Esophagus (tissue), 2 donors: ENCODE measurements at regions not wholly inside any gene's neighbourhood (a gene's known extent, or its start where the extent isn't known, plus 50 kb on each side); places are given as distances from the start of the nearest gene placed in this dataset.
A peak's percentile ranks its signal among the peaks of the same experiment; 100 is the strongest.
"Not testable (repeated sequence)": the region's sequence is repeated elsewhere in the genome, so short reads cannot be mapped to it uniquely, and the experiment has no call there.

Experiments used
- H3K27ac ChIP-seq, 2 donors: one replicate each; pipeline ENCODE4 v1.5.1; 2013; ENCODE audit warnings: low read depth in 2 of 2, mild to moderate bottlenecking in 2 of 2, inconsistent platforms in 1 of 2, low read length in 1 of 2, moderate library complexity in 1 of 2
- H3K27me3 ChIP-seq, 2 donors: one replicate each; pipeline ENCODE4 v1.6.1; 2013; ENCODE audit warnings: low read length in 2 of 2, control low read depth in 1 of 2, mild to moderate bottlenecking in 1 of 2; ENCODE audit not compliant: insufficient read depth in 2 of 2, control insufficient read depth in 1 of 2
- H3K36me3 ChIP-seq, 2 donors: one replicate each; pipeline ENCODE4 v1.6.1; 2013; ENCODE audit warnings: low read length in 1 of 2; ENCODE audit not compliant: control insufficient read depth in 2 of 2, insufficient read depth in 2 of 2
- H3K4me1 ChIP-seq, 2 donors: one replicate each; pipeline ENCODE4 v1.6.1; 2013; ENCODE audit warnings: low read length in 1 of 2; ENCODE audit not compliant: control insufficient read depth in 2 of 2, insufficient read depth in 2 of 2
- H3K4me3 ChIP-seq, 2 donors: one replicate each; pipeline ENCODE4 v1.5.1; 2013; ENCODE audit warnings: low read length in 2 of 2, mild to moderate bottlenecking in 2 of 2, low read depth in 1 of 2, moderate library complexity in 1 of 2
- H3K9me3 ChIP-seq, 2 donors: one replicate each; pipeline ENCODE4 v1.6.1; 2013; ENCODE audit warnings: mild to moderate bottlenecking in 2 of 2, low read depth in 1 of 2, low read length in 1 of 2, moderate library complexity in 1 of 2; ENCODE audit not compliant: control insufficient read depth in 2 of 2, insufficient read depth in 1 of 2
- WGBS, 2 donors: extraction: QIAGEN DNeasy Blood & Tissue Kit; methylation state at CpG; one replicate each; pipeline ENCODE4 v1.1.7; 2013; 5-methylcytosine and 5-hydroxymethylcytosine counted together
- donor health status: healthy with polysubstance abuse.
- donor health status: Bipolar disorder and iron deficiency.

GRCh38 chr6:17211101-17211500 is 70.1 kb upstream of the RBM24 start:
- no peaks in the 10 kb centered on the region for H3K36me3 ChIP-seq
- peaks cover 2 to 5% of the 10 kb centered on the region in 2 donors for H3K9me3 ChIP-seq
- H3K4me1 ChIP-seq = no peaks in the 10 kb centered on the region
- H3K4me3 ChIP-seq = no peak overlapping the region
- WGBS, 2 donors = 96 to 100% methylated on average over 3 of the region's 3 CpGs
- H3K27me3 ChIP-seq = no peaks in the 10 kb centered on the region
- no peak overlapping the region for H3K27ac ChIP-seq

DNA sequence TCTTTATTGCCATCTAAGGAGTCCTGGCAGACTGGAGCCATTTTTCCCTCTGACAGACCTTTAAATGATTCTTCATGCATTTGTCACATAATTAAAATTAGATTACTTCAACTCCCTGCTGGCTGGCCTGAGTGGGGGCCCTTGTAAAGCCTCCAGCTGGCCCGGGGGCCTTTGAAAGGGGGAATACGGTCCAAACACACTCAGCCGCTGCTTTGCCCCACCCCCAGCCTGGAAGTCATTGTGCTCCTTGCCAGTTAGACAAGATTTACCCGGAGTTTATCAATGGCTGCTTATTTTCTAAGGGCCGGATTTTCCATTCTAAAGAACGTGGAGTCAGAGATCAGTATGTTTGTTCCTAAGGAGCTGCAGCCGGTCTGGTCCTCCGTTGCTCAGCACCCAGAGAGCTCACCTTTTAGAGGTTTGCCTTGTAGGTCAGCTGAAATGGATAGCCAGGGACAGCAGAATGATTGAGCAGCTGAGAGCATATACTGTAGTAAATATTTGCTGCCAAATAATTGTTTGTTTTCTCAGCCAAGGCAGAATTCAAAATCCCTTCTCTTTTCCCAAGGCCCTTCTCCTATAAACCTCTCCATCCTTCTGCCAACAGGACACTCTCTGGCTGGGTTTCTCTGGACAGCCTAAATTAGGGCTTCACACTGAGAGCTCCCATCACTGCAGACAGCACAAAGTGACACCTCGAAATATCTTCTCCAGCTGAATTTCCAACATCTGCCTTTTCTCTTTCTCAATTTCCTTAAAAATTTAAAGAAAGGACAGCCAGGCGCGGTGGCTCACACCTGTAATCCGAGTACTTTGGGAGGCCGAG is 68.4 kb upstream of the RBM24 start:
- Histone ChIP-seq H3K36me3 (no peaks in the 10 kb centered on the region), H3K4me3 (no peak overlapping the region), H3K27ac (peak overlapping the region in 1 of 2 donors; percentile 16), H3K4me1 (no peaks in the 10 kb centered on the region), H3K27me3 (no peaks in the 10 kb centered on the region), H3K9me3 (no peaks in the 10 kb centered on the region)
- 41 to 49% methylated on average over 13 of the region's 13 CpGs for WGBS, 2 donors

- no peaks in the 10 kb centered on the region for H3K9me3 ChIP-seq
- no peak overlapping the region for H3K4me3 ChIP-seq
- H3K36me3 ChIP-seq = no peaks in the 10 kb centered on the region
- H3K27me3 ChIP-seq = no peaks in the 10 kb centered on the region
- no peak overlapping the region for H3K27ac ChIP-seq
- H3K4me1 ChIP-seq = no peaks in the 10 kb centered on the region
- WGBS, 2 donors = 86 to 89% methylated on average over 9 of the region's 9 CpGs
Observed at GRCh38 chr6:17214106-17214505, 67.1 kb upstream of the RBM24 start.

GRCh38 chr6:17216972-17217371 is 64.2 kb upstream of the RBM24 start:
- H3K4me1 ChIP-seq, H3K36me3 ChIP-seq, H3K9me3 ChIP-seq, H3K4me3 ChIP-seq, H3K27me3 ChIP-seq, H3K27ac ChIP-seq: not testable (repeated sequence)
- 91 to 98% methylated on average over 10 of the region's 10 CpGs for WGBS, 2 donors

DNA sequence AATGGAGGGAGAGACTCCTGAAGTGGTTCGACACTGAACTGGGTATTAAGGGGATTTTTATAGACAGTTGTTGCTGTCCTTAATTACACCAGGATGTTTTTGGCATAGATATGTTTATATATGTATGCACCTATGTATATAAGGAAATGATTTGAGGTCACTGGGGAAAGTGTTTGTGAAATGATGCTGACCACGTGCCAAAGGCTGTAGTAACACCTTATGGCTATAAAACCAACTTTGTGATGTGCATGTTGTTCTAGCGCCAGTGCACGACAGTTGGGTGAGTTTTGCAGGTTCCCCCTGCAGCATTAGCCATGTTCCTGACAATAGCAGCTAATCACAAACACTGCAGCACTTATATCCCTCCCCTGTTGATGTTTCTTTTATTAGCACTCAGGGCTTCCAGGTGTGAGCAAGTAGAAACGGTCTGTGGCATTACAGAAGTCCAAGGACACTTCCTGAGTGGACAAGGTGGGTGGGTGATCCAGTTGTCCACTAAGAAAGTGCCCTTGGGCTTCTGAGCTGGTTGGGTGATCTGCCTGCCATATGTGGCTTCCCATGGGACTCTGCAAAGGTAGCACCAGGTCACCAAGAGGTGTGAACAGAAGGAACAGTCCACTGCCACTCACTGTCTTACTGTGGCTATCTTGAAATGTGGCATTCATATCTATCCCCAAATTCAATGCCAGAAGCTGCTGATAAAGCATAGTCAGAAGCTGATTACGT is 63.0 kb upstream of the RBM24 start:
- Histone ChIP-seq H3K9me3 (no peaks in the 10 kb centered on the region), H3K27ac (no peak overlapping the region), H3K36me3 (no peaks in the 10 kb centered on the region), H3K27me3 (no peaks in the 10 kb centered on the region), H3K4me1 (no peaks in the 10 kb centered on the region), H3K4me3 (no peak overlapping the region)
- 68 to 81% methylated on average over 6 of the region's 6 CpGs for WGBS, 2 donors

DNA sequence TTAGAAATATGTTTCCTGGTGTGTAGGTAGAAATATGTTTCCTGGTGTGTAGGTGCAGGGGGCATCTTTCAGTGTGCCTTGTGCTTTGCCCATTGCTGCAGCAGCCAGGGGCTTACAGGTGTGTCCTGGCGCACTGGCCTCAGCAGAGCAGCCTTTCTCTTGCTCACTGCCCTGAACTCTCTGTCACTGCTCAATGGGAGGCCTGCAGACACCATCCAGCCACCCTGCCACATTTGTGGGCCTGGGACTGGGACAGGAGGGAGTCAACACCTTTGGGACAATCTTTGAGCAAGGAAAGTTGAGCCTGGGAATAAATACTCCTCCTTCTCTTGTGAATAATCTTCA is 62.4 kb upstream of the RBM24 start:
- Histone ChIP-seq H3K36me3 (no peaks in the 10 kb centered on the region), H3K27ac (no peak overlapping the region), H3K9me3 (no peaks in the 10 kb centered on the region), H3K4me1 (no peaks in the 10 kb centered on the region), H3K27me3 (no peaks in the 10 kb centered on the region), H3K4me3 (no peak overlapping the region)
- WGBS, 2 donors = 91 to 98% methylated on average over 1 of the region's 1 CpG

DNA sequence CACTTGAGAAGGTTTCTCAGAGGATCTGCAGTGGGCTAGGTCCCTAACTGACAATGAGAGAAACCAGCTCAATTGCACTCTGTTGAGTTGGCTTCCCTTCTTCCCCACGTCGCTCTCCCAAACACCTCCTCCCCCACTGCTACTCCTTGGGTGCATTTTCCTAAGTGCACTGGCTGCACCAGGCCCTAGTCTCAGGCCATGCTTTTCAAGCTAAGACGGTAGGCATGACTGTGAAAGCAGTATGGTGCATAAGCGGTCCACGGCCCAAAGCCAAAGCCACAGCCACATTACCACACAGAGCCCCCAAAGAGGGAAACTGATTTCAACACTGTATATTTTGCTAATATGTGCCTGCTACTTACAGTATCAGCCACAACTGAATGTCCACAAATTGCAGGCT is 62.1 kb upstream of the RBM24 start:
- no peaks in the 10 kb centered on the region for H3K4me1 ChIP-seq
- H3K36me3 ChIP-seq = no peaks in the 10 kb centered on the region
- no peaks in the 10 kb centered on the region for H3K27me3 ChIP-seq
- no peak overlapping the region for H3K27ac ChIP-seq
- H3K4me3 ChIP-seq = no peak overlapping the region
- 86 to 90% methylated on average over 5 of the region's 5 CpGs for WGBS, 2 donors
- H3K9me3 ChIP-seq = no peaks in the 10 kb centered on the region

DNA sequence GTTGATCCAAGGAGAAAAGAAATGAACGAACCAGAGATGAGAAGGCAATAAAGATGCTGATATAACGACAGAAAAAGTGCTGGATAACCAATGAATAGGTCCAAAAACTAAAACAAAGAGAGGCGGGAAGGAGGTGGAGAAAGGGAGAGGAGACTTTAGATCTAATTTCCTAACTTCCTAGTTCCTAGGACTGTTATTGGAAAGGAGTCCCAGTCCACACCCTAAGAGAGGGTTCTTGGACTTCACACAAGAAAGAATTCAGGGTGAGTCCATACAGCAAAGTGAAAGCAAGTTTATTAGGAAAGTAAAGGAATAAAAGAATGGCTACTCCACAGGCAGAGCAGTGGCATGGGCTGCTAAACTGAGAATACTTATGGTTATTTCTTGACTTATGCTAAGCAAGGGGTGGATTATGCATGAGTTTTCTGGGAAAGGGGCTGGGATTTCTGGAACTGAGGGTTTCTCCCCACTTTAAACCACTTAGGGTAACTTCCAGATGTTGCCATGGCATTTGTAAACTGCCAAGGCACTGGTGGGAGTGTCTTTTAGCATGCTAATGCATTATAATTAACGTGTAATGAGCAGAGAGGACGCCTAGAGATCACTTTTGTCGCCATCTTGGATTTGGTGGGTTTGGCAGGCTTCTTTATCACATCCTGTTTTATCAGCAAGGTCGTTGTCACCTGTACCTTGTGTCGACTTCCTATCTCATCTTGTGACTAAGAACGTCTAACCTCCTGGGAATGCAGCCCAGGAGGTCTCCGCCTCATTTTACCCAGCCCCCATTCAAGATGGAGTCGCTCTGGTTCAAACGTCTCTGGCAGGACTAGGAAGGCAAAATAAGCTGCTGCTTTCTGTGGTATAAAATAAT is 60.9 kb upstream of the RBM24 start:
- H3K27me3 ChIP-seq = no peaks in the 10 kb centered on the region
- WGBS, 2 donors = 68 to 74% methylated on average over 12 of the region's 12 CpGs
- no peaks in the 10 kb centered on the region for H3K4me1 ChIP-seq
- H3K9me3 ChIP-seq = no peaks in the 10 kb centered on the region
- H3K27ac ChIP-seq = no peak overlapping the region
- no peak overlapping the region for H3K4me3 ChIP-seq
- no peaks in the 10 kb centered on the region for H3K36me3 ChIP-seq

DNA sequence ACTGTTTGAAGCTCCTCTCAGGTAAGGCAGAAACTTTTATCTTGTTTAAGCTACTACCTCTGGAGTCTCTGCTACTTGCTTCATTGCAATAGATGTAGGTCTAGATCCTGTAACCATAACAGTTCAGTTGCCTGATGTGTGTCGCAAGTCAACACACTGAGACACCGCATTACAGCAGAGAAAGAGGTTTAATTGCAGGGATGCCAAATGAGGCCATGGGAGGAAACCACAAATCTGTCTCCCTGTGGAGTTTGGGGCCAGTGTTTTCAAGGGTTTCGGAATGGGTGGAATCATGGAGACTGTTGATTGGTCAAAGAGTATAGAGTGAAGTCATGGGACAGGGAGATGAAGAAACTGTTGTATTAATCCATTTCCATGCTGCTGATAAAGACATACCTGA is 57.1 kb upstream of the RBM24 start:
- 96 to 97% methylated on average over 3 of the region's 3 CpGs for WGBS, 2 donors
- no peaks in the 10 kb centered on the region for H3K9me3 ChIP-seq
- H3K4me3 ChIP-seq = no peak overlapping the region
- H3K27ac ChIP-seq = no peak overlapping the region
- H3K36me3 ChIP-seq = no peaks in the 10 kb centered on the region
- H3K27me3 ChIP-seq = no peaks in the 10 kb centered on the region
- H3K4me1 ChIP-seq = no peaks in the 10 kb centered on the region
